Body of pancreas (tissue), 4 donors: ENCODE measurements at regions not wholly inside any gene's neighbourhood (a gene's known extent, or its start where the extent isn't known, plus 50 kb on each side); places are given as distances from the start of the nearest gene placed in this dataset.

Source experiments
- CTCF ChIP-seq, 7 experiments: fragments of 450-650 bp in 4 of 7; fragments of 200-600 bp in 3 of 7; sonication (generic) in 3 of 7; IDR thresholded peaks; one replicate each; pipeline ENCODE4 v1.5.1; 2016 to 2019; ENCODE audit warnings: antibody characterized with exemption in 7 of 7
- POLR2A ChIP-seq, 3 donors: fragments of 450-650 bp; IDR thresholded peaks; one replicate each; pipeline ENCODE4 v1.6.1; 2016; ENCODE audit warnings: antibody characterized with exemption in 3 of 3, mild to moderate bottlenecking in 2 of 3

- TF ChIP-seq CTCF (IDR thresholded peaks at IDR 0.05) = no peak
- TF ChIP-seq POLR2A (IDR thresholded peaks at IDR 0.05) = no peak
Measured at GRCh38 chr20:7828437-7828836, 111.8 kb downstream of the HAO1 start.
